Daoy (cell line): ENCODE measurements at regions not wholly inside any gene's neighbourhood (a gene's known extent, or its start where the extent isn't known, plus 50 kb on each side); places are given as distances from the start of the nearest gene placed in this dataset.

Experiments used
- DNase-seq: peaks from one replicate; pipeline ENCODE4 v3.0.0-alpha.2; 2015; ENCODE audit warnings: low read depth

DNA sequence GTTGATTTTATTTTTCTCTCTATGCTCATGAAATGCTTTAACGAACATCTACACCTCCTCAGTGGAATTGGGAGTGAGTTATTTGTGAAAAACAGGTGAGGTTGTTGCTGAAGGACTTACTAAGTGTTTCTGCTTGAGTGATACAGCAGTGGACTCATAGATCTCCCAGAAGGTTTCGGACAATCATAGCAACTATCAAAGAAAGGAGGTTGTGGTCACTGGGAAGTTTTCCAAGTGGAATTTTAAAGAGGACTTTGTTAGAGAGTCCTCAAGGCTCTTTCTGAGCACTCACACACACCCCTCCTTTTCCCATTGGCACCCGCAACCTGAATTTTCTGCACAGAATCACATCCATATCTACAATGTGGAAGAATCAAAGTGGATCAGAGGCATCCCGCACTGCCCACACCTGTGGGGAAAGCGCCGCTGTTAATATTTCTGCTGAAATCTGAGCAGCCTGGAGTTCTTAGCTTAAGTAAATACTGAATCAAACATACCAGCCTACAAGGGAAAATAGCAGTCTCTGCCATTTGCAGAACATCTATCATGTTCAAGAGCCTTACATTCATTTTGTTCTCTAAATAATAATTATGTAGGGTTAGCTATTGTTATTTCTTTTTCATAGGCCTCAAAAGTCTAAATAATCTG is 719.4 kb downstream of the DIAPH3 start:
- no peak for DNase-seq

DNA sequence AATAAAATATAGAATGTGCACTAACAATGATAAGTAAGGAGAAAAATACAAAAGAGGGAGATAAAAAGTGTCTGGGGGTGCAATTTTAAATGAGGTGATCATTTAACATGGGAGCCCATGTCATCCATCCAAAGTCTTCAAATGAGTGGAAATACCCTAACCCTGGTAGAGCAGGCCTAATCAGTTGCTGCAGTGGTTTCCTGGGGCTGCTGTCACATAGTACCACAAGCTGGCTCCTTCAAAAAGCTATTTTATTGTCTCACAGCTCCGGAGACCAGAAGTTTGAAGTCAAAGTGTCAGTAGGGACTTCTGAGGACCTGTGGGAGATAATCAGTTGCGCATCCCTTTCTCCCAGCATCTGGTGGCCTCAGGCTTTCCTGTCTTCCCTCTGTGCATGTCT is 717.9 kb downstream of the DIAPH3 start:
- no peak for DNase-seq

DNA sequence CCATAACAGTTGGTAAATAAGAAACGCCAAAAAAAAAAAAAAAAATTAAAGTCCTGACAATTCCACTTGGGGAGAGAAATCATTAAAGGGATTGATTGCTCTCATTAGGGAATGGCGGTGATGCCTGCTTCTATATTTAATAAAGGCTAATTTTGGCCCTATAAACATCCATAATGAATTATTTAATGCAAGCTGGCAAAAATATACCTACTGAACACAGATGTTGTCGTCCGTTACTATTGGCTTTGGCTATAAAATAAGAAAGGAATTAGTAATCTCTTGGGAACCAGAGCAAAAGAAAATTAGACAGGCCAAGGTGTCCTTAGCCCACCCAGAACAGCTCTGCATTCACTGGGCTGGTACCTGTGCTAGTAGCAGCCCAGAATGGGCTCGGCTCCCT is 717.3 kb downstream of the DIAPH3 start:
- DNase-seq = no peak

DNA sequence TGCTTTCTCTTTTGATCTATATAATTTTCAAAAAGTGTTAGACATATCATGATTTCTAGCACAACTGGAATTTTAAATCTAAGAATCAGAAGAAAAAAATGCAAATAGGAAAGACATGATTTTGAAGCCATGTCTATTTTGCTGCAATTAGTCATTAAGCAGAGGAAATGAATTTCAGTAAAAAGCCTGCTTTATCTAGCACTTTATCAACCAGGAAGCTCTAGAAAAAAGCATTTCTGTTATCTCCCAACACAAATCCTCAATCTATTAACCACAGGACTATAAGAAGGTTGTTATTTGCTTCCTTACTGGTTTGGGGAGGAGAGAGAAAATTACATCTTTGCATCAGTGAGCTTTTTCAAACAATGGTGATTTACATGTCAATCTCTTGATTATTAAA is 716.7 kb downstream of the DIAPH3 start:
- DNase-seq = no peak

DNA sequence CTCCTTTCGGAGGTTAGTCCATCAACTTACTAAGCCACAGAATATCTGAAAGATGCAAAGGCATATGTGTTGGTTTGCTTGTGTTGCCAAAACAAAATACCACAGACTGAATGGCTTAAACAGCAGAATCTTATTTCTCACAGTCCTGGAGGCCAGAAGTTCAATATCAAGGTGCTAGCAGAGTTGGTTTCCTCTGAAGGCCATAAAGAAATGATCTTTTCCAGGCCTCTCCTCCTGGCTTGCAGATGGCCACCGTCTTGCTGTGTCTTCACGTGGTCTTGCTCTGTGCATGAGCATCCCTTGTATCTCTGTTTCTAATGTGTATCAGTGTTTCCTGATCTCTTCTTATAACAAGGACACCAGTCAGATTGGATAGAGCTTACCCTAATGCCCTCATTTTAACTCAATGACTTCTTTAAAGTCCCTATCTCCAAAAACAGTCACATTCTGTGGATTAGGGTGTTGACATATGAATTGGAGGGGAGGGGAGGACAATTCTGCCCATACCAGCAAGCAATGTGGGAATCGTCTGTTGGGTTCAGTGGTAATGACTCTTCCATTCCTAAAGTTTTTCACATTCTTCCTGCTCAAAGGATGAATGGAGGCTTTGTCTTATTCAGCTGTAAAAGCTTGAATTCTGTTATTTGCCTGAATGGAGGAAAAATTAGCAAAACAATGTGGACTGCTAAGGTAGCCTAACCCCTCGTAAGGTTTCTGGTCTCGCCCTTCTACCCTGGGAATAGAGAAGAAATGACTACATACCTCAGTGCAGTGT is 715.7 kb downstream of the DIAPH3 start:
- DNase-seq = no peak

DNA sequence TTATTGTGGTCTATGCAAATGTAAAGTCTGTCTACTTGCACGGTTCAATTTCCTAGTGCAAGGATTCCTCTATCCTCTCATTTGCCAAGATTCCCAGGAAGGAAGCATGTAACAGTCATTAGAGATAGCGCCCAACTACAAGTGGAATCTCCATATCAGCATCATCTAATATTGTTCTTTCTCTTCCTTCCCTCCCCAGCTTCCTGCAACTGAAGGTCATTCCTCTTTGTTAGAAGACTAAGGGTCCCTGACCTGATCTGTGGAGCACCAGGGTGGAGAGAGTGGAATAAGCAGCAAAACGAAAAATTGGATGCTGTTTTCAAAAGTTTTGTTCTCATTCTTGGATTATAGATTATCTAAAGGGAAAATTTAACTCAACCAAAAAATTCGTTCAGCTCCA is 714.0 kb downstream of the DIAPH3 start:
- no peak for DNase-seq

DNA sequence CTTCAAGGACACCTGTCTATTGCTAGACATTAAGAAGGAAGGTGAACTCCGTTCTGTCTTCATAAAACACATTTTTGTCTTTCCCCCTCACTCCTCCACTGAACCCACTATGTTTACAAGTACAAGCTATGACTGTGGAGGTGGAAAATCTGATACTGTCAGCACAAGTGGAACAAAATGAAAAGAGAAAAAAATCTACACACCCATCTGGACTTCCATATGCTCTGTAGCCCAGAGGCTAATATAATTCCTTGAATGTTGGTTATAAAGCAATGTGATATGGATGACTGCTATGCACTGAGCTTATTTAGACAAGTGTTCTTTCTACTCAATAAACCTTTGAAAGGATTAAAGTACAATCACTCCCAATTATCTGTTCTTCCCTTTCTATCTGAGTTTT is 713.5 kb downstream of the DIAPH3 start:
- DNase-seq = no peak

DNA sequence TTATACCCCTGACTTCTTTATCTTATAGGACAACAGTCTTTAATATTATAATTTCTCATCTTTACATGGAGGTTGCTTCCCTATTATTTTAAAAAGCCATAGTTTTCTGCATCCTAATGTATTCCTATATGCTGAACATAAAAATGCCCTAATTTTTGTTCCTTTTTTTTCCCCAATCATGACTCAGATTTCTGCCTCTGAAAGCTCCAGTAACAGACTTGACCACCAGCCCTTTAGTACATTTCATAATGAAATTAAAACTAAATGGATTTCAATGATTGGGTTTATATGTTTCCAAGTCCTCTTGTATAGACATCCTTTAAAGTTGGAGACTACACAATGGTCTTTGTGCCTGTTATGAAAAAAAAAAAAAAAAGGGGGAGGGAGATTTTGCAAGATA is 712.5 kb downstream of the DIAPH3 start:
- no peak for DNase-seq

DNA sequence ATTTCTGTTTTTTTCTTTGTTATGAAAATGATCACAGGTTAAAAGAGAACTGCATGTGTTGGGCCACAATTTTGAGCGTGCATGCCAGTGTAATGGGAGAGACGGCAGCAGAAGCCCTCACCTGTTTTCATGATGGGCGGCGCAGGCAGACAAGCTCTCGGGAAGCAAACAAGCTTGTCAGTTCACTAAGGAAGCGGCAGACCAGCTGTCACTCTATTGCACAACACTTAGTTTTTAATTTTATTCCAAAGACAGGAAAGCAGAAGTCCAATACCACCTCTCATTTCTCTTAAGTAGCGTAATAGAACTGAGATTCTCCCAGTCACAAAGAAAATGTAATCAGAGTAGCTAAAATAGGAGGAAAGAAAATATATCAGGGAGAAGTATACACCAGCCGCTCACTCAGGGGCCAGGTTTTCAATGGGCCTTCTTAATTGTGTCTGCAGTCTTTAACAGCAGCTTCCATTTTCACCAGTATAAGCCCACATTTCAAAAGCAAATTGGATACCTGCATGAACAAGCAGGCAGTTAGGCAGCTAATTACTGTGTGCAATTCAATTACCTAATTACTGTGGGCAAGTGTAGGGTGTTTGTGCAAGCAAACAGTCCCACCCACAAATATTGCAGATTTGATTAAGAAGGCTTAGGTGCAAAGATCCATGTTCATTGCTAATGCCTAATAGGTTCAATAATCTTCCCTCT is 711.4 kb downstream of the DIAPH3 start:
- DNase-seq = no peak

DNA sequence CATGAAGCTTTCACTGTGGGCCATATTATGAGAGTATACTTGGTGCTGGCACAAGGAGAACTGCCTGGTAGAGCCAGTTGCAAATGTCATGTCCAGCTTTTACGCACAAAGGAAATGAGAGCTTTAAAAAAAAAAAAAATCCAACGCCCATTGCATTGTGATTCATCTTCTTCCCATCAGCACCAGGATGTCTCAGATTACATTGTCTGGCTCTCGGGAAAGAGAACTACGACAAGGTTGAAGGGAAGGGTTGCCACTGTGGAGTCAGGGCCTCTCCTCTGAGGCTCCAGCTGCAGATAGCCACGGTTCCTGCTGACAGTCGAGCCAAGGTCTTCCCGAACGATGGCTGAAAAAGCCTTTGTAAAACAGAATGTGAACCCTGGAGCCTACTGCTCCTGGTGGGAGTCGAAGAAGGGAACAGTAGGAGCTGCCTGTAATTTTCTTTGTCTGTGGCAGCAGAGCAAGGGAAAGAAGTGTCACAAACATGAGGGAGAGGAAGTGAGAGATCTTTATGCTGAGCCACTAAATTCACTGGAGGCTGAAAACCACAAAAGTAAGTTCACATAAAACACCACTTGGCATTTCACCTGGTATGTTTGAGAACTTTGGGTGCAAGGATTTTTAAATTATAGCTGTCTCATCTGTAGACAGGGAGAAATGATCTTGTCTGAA is 704.7 kb downstream of the DIAPH3 start:
- DNase-seq = peak; percentile 3

DNA sequence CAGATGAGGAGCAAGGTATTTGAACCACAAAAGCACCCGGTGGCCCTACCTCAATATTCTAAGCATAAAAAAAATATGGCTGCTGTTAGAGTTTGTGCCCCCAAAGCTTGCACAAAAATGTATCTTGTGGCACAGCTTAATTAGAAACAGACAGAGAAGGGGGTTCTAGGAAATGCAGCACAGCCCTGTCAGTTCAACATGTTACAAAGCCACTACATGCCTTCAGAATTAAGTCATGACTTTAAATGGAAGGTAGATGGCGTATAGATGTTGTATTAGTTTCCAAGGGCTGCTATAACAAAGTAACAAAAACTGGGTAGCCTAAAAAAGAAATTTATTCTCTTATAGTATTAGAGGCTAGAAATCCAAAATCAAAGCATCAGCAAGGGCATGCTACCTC is 703.8 kb downstream of the DIAPH3 start:
- DNase-seq = no peak

DNA sequence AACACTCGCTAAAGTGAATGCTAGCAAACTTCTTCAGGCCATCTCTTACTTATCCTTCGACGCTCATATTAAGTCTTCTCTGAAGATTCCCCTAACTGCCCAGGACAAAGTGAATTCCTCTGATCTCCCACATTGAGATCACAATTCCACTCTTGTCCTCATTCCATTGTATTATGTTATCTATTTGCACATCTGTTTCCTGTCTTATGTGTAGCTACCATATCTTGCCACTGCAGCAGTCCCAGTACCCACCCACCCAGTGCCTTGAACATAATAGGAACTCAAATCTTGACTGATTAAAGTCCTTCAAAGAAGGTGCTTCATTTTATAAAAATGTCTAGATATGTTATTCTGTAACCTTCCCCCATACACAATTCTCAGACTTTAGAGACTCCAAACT is 702.3 kb downstream of the DIAPH3 start:
- DNase-seq = no peak

DNA sequence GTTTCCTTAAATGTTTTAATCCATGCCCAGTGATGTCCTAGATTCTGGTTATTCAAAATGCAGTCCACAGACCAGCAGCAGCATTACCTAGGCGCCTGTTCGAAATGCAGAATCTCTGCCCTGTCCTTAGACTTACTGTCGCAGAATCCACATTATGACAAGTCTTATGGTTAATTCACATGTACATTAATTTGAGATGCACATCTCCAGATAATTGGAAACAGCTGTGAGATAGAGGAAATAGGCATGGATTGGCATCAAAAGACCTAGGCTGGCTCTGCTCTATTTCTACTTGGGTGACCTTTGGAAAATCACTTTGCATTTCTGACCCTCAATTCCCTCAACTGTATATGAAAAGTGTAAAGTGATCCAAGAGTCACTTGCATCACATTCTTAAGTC is 700.7 kb downstream of the DIAPH3 start:
- DNase-seq = no peak

DNA sequence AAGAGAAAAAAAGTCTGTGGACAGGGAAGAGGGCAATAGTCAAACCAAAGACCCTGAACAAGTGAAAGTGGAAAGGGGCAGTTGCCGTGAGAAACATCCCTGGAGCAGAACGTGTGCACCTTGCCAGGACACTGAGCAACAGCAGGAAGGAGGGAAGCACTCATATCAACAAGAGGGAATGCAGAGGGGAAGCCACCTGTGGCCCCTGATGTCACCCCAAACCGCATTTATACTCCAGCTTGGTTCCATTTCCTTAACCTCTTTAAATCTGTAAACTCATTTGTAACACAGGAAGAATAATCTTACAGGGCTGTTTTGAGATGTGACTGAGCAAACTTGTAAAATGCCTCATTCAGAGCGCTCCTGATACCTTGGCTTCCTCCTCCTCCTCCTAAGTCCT is 698.8 kb downstream of the DIAPH3 start:
- no peak for DNase-seq

DNA sequence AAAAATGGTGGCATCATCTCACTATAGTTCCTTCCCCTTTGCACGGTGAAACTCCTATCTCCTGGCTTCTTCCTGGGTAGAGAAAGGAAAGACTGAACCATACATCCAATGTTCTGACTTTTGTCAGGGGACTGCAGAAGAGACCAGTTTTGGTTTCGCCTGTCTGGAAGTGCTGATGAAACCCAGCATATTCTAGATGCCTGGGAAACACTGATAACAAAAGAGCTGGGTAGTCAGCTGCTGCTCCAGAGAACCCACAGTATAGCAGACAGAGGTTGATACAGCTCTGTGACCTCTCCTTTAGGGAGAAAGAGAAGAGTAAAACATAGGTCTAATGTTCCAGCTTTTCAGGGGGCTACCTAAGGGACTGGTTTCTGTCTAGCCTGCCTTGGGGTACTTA is 695.3 kb downstream of the DIAPH3 start:
- DNase-seq = no peak

DNA sequence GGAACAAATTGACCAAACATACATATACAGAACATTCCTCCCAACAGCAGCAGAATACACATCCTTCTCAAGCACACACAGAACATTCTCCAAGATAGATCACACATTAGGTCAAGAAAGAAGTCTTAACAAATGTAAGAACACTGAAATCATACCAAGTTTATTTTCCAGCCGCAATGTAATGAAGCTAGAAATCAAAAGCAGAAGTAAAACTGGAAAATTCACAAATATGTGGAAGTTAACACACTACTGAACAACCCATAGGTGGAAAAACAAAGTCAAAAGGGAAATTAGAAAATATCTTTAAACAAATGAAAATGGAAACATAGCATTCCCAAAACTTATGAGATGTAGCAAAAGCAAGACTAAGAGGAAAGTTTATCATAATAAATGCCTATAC is 692.6 kb downstream of the DIAPH3 start:
- no peak for DNase-seq

DNA sequence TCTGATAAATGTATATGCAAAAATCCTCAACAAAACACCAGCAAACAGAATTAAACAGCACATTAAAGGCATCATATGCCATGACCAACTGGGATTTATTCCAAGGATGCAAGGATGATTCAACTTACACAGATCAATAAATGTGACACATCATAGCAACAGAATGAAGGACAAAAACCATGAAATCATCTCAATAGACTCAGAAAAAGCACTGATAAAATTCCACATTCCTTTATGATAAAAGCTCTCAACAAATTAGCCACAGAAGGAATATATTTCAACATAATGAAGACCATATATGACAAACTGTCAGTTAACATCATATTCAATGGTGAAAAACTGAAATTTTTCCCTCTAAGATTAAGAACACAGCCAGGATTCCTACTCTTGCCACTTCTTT is 691.6 kb downstream of the DIAPH3 start:
- DNase-seq = no peak

DNA sequence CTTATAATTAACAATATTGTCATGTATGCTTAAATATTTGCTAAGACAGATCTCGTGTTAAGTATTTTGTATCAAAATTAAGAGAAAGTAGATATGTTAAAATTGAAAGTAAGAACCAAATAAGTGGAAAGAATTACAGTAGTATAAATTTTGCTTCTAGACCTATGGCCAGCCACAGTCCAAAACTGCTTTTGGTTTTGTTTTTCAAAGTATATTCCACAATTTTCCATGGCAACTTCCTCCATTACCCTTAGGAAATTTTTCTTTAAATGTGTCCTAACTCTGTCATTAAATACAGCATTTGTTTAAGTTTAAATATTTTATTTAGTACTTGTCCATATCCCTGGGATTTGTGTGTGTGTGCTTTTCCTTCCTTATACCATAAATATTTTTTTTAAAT is 689.0 kb downstream of the DIAPH3 start:
- DNase-seq = no peak

DNA sequence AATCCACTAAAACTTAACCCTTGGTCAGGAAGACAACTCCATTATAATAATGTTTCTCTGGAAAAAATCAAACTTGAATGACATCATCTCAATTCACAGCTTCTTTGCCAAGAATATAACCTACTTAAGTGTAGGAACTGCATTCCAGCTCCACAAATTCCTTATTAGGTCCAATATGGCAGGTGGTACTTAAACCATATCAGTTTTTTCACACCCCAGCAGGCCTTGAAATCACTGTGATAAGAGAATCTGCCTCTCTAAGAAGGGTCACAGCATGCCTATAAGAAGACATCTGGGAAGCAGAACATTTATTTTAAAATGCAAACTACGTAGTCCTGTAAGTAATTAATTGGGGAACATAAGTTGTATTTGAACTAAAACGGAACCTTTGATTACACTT is 687.8 kb downstream of the DIAPH3 start:
- no peak for DNase-seq

DNA sequence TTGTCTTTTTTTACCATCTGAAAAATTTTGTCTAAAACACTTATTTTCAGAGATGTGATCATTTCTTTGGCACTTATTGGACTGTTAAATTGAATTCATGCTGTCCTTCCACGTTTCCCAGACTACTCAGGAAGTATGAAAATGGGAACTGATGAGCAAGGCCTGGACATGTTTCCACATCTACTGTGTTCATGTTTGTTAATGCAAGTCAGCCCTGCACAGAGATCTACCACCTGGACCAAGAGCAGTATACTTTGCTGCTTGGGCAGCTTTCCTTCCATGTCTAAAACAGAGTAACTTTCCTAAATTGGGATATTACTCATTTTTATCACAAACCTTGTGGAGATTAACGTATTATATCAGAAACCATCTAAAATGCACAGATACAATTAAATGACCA is 687.4 kb downstream of the DIAPH3 start:
- no peak for DNase-seq

DNA sequence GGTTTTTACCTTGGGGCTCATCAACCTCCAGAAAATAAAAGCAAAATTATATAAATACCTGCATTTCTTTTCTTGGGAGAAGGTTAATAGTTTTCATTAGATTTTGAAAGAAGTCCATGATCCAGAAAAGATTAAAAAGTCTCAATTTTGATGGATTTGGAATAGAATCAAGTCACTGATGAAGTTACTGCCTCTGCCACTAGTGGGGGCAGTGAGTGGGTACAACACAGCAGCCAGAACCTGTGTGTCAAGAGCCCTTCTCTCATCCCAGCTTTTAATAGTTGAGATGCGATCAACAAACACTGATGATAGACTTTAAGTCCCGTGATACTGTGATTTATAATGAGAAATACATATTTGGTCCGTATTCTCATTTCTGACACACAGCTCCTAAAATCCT is 686.7 kb downstream of the DIAPH3 start:
- DNase-seq = no peak

DNA sequence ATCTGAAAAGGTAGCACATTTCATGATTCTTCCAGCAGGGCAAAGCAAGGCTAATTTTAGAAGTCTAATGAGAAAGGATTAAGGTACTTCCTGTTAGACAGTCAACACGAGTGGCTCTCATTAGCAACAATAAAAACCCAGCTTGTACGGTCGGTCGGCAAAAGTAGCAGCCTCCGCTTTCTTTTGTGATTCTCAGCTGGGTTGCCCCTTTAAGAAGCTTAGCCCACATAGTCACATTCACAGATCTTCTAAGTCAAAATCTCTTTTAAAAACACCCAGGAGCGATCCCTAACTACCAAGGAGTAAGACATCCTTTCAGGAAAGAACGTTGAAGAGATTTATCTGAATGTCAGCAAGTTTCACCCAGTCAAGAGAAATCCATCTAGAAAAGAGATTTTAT is 684.8 kb downstream of the DIAPH3 start:
- no peak for DNase-seq

DNA sequence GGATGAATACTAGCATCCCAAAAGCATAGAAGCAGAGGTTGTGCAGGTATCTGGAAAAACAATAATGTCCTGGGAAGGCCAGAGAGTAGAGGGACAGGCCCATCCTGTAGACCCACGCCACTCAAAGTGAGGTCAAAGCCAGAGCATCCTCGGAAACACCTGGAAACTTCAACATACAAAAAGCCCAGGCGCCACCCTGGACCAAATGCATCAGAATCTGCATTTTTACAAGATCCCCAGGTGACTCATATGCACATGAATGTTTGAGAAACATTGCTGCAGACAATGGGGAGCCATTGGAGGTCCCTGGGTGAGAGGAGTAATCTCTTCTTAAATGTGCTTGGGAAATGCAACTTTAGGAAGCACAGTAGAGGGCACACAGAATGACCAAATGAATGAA is 684.1 kb downstream of the DIAPH3 start:
- DNase-seq = no peak
